Fibroblast of the aortic adventitia (primary cell): ENCODE measurements at regions not wholly inside any gene's neighbourhood (a gene's known extent, or its start where the extent isn't known, plus 50 kb on each side); places are given as distances from the start of the nearest gene placed in this dataset.

Source experiments
- DNase-seq: peaks from one replicate; pipeline ENCODE4 v3.0.0-alpha.2; 2010; ENCODE audit warnings: low read depth
- H3K4me3 ChIP-seq: 2 replicates; pipeline ENCODE4 v1.5.1; 2011; ENCODE audit warnings: low read depth, mild to moderate bottlenecking, control low read depth, low read length, moderate library complexity
- TF ChIP-seq, protein P1 (sequence below): IDR thresholded peaks from 2 replicates; pipeline ENCODE4 v1.5.1; 2011; ENCODE audit warnings: mild to moderate bottlenecking, low read length, control low read depth, inconsistent platforms; ENCODE audit not compliant: insufficient read depth

DNA sequence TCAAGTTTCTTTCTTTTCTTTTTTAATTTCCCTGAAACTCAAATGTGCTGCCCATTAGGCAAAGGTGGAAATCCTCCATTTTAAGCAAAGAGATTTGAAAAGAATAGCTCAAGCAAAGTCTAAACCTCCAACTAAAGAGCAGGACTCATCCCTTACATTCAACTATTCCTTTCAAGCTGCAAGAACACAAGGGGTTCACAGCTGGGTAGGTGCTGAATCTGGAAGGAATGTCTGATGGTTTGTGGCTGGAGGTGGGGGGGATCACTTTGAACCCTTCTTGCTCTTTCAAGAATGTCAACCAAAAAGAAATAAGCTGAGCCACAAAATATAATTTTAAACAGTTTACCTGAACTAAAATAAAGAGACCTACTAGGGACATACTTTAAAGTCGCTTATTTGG, 375.7 kb upstream of the CDH10 start:
- H3K4me3 ChIP-seq, result no peak overlapping the region
- TF ChIP-seq, protein P1, sequence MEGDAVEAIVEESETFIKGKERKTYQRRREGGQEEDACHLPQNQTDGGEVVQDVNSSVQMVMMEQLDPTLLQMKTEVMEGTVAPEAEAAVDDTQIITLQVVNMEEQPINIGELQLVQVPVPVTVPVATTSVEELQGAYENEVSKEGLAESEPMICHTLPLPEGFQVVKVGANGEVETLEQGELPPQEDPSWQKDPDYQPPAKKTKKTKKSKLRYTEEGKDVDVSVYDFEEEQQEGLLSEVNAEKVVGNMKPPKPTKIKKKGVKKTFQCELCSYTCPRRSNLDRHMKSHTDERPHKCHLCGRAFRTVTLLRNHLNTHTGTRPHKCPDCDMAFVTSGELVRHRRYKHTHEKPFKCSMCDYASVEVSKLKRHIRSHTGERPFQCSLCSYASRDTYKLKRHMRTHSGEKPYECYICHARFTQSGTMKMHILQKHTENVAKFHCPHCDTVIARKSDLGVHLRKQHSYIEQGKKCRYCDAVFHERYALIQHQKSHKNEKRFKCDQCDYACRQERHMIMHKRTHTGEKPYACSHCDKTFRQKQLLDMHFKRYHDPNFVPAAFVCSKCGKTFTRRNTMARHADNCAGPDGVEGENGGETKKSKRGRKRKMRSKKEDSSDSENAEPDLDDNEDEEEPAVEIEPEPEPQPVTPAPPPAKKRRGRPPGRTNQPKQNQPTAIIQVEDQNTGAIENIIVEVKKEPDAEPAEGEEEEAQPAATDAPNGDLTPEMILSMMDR, result no peak
- DNase-seq, result no peak

- no peak for DNase-seq
- TF ChIP-seq, protein P1, result no peak
- H3K4me3 ChIP-seq, result no peak overlapping the region
These were observed 364.3 kb upstream of the CDH10 start for GRCh38 chr5:25009063-25009462.

DNA sequence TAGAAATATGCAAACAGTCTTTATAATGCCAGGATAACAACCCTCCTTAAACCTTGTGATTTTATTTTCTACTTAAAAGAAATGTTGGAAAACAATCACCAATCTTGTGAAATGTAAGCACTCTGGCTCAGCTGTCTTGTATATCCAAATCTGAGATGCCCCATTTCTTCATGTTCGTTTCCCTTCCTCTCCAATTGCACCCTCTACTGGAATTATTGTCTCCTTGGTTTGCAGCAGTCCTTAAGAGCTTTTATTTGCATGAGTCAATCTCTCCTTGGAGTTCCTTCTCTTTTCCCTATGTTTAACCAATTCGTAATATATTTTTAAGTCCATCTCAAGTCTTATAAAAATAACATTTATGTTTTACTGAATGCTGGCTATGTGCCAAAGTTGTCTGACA, 362.0 kb upstream of the CDH10 start:
- TF ChIP-seq, protein P1, result no peak
- peak; percentile 3 for DNase-seq
- H3K4me3 ChIP-seq, result no peak overlapping the region

DNA sequence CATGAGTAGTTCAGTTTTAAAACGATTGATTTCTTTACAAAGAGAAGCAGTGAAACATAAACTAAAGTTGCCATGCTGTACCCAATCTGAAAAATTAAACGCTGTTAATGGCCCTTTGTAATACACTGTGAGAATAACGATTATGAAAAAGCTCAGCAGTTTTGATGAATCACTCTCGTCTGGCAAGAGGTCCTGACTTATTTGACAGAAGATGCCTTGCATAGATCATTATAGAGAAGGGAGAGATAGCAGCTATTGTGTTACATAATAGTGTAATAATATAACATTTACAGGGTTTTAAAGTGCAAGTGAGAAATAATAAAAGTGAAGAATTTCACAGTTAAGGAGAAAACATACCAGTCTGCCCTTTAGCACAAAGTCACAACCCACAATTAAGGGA, 361.5 kb upstream of the CDH10 start:
- no peak overlapping the region for H3K4me3 ChIP-seq
- DNase-seq, result no peak
- TF ChIP-seq, protein P1, result no peak

DNA sequence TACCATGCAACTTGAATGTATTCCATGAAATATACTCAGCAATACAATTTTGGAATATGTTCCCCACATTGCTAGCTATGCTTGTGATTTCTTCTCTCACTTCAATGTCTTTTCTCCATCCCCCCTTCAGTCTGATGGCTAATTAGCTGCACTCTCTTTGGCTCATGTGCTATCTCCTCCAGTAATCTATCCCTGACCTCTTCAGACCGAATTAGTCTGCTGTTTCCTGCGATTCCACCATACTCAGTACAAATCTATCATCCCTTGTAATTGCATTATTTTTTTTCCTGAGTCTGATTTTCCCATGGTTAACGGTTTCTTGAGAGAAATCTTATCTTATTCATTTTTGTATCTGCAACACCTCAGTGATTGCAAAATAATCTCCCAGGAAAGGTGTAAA, 360.7 kb upstream of the CDH10 start:
- TF ChIP-seq, protein P1, result no peak
- DNase-seq, result no peak
- no peak overlapping the region for H3K4me3 ChIP-seq

DNA sequence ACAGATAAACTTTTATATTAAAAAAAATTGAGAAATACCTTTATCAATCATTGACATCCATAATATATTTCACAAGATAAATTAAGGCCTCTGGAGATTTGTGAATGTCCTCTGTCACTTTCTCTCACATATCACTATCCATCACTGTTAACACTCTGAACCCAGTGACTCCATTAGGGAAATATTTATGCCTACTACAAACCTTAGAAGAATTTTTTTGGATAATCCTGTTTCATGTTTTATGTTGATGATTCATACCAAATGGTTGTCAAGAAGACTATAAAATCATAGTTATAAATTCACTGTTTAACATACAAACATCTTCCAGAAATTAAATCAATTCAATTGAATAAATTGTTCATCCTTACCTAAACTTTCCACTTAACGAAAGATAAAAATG, 357.6 kb upstream of the CDH10 start:
- TF ChIP-seq, protein P1, result no peak
- DNase-seq, result no peak
- H3K4me3 ChIP-seq, result no peak overlapping the region

DNA sequence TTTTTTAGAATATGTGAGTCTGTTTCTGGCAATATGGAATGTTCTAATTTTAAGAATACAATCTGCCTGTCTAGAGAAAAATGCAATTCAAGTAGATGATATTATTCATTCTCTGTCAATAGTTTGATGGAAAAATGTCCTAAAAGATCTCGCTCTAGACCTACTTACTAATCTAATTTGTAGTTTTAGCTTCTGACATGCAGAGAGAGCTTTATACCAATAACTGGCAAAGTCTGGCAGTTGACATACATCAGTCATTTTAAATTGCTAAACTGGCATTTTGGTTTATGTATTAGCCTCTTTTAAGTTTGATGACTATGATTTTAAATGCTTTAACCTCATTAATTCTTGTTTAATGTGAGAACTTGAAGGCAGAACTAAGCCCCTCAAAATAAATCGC, 355.0 kb upstream of the CDH10 start:
- TF ChIP-seq, protein P1, result no peak
- no peak overlapping the region for H3K4me3 ChIP-seq
- DNase-seq, result no peak
